ENCODE measurements at regions not wholly inside any gene's neighbourhood (a gene's known extent, or its start where the extent isn't known, plus 50 kb on each side); places are given as distances from the start of the nearest gene placed in this dataset.

GRCh38 chr2:226649871-226650660 lies 149.6 kb downstream of the IRS1 start (continued):
- peak; percentile 99 for TF ChIP-seq ZBTB38 (CRISPR knock-in tag; IDR thresholded peaks at IDR 0.05)
- no peak for TF ChIP-seq SYNCRIP (IDR thresholded peaks at IDR 0.05; ENCODE audit: insufficient read depth, low read depth, low read length)
- no peak for TF ChIP-seq ZKSCAN1 (IDR thresholded peaks at IDR 0.05; ENCODE audit: low read length)
- peak; percentile 83 for TF ChIP-seq HOXA5 (CRISPR knock-in tag; IDR thresholded peaks at IDR 0.05)
- peak; percentile 23; the same call in 1 of the 2 replicates for TF ChIP-seq DR1 (CRISPR knock-in tag; IDR thresholded peaks at IDR 0.05)
- TF ChIP-seq CC2D1A (CRISPR knock-in tag; IDR thresholded peaks at IDR 0.05), result no peak
- TF ChIP-seq, protein P1, sequence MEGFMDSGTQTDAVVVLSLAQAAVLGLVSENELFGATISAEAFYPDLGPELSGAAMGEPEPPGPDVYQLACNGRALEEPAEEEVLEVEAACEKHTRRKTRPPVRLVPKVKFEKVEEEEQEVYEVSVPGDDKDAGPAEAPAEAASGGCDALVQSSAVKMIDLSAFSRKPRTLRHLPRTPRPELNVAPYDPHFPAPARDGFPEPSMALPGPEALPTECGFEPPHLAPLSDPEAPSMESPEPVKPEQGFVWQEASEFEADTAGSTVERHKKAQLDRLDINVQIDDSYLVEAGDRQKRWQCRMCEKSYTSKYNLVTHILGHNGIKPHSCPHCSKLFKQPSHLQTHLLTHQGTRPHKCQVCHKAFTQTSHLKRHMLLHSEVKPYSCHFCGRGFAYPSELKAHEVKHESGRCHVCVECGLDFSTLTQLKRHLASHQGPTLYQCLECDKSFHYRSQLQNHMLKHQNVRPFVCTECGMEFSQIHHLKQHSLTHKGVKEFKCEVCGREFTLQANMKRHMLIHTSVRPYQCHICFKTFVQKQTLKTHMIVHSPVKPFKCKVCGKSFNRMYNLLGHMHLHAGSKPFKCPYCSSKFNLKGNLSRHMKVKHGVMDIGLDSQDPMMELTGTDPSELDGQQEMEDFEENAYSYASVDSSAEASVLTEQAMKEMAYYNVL (CRISPR knock-in tag; IDR thresholded peaks at IDR 0.05; ENCODE audit: borderline replicate concordance), result no peak
- no peak for TF ChIP-seq FUBP1 (CRISPR knock-in tag; IDR thresholded peaks at IDR 0.05; ENCODE audit: borderline replicate concordance)
- no peak for TF ChIP-seq KLF15 (CRISPR knock-in tag; IDR thresholded peaks at IDR 0.05; ENCODE audit: borderline replicate concordance)
- peak; percentile 2; the same call in 1 of the 2 replicates for TF ChIP-seq CEBPB (IDR thresholded peaks at IDR 0.05; ENCODE audit: borderline replicate concordance, low read depth, low read length)
- no peak for TF ChIP-seq ZNF367 (CRISPR knock-in tag; IDR thresholded peaks at IDR 0.05; ENCODE audit: borderline replicate concordance)
- 0 out of 2 replicates have a peak, but pooled peaks have one; percentile 16 for TF ChIP-seq ZNF572 (CRISPR knock-in tag; IDR thresholded peaks at IDR 0.05)
- TF ChIP-seq TBX2 (CRISPR knock-in tag; IDR thresholded peaks at IDR 0.05; ENCODE audit: borderline replicate concordance), result peak; percentile 96
- peak; percentile 80; the same call in 1 of the 2 replicates for TF ChIP-seq ZNF160 (CRISPR knock-in tag; IDR thresholded peaks at IDR 0.05)
- no peak for TF ChIP-seq ZNF558 (CRISPR knock-in tag; IDR thresholded peaks at IDR 0.05; ENCODE audit: borderline replicate concordance)
- TF ChIP-seq, protein P2, sequence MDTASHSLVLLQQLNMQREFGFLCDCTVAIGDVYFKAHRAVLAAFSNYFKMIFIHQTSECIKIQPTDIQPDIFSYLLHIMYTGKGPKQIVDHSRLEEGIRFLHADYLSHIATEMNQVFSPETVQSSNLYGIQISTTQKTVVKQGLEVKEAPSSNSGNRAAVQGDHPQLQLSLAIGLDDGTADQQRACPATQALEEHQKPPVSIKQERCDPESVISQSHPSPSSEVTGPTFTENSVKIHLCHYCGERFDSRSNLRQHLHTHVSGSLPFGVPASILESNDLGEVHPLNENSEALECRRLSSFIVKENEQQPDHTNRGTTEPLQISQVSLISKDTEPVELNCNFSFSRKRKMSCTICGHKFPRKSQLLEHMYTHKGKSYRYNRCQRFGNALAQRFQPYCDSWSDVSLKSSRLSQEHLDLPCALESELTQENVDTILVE (CRISPR knock-in tag; IDR thresholded peaks at IDR 0.05), result peak; percentile 84
- no peak for TF ChIP-seq U2AF1 (optimal IDR thresholded peaks at IDR 0.05; ENCODE audit: low read depth, low read length)
- TF ChIP-seq ZNF556 (CRISPR knock-in tag; IDR thresholded peaks at IDR 0.05; ENCODE audit: borderline replicate concordance), result peak; percentile 75
